ENCODE measurements at regions not wholly inside any gene's neighbourhood (a gene's known extent, or its start where the extent isn't known, plus 50 kb on each side); places are given as distances from the start of the nearest gene placed in this dataset.
"Not testable (repeated sequence)": the region's sequence is repeated elsewhere in the genome, so short reads cannot be mapped to it uniquely, and the experiment has no call there.

DNA sequence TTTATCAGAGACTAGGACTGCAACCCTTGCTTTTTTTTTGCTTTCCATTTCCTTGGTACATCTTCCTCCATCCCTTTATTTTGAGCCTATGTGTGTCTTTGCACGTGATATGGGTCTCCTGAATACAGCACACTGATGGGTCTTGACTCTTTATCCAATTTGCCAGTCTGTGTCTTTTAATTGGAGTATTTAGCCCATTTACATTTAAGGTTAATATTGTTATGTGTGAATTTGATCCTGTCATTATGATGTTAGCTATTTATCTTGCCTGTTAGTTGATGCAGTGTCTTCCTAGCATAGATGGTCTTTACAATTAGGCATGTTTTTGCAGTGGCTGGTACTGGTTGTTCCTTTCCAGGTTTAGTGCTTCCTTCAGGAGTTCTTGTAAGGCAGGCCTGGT, 185.4 kb downstream of the VSIG4 start:
- H3K18ac ChIP-seq (ENCODE audit: extremely low read depth, low read length); H3K27me3 ChIP-seq (replicated peaks in 1 of 4; ENCODE audit: control insufficient read depth in 3 of 4, extremely low read depth in 1 of 4, insufficient read depth in 3 of 4, low read length in 3 of 4); FAIRE-seq; H4K91ac ChIP-seq (replicated peaks; ENCODE audit: insufficient read length, low read length); H3K79me1 ChIP-seq (ENCODE audit: low read depth, low read length); H3K56ac ChIP-seq (replicated peaks; ENCODE audit: insufficient read length, low read depth, low read length); H3K14ac ChIP-seq (ENCODE audit: insufficient read length); H2BK20ac ChIP-seq (ENCODE audit: low read length); POLR2A ChIA-PET (ENCODE audit: partially characterized antibody); H2AFZ ChIP-seq (ENCODE audit: low read length); H3K23me2 ChIP-seq (ENCODE audit: low read depth, low read length); H3K4me2 ChIP-seq (ENCODE audit: insufficient read depth in 1 of 2, low read depth in 2 of 2, low read length in 2 of 2); H2BK12ac ChIP-seq (ENCODE audit: low read depth, low read length); H3K36me3 ChIP-seq (ENCODE audit: control insufficient read depth in 2 of 4, insufficient read depth in 4 of 4, low read length in 3 of 4); H3K4me1 ChIP-seq (replicated peaks in 1 of 4; ENCODE audit: control insufficient read depth in 3 of 4, insufficient read depth in 4 of 4, low read length in 3 of 4); H3K4me3 ChIP-seq (ENCODE audit: extremely low read depth in 1 of 4, insufficient read depth in 2 of 4, low read depth in 3 of 4, low read length in 4 of 4); DNase-seq (ENCODE audit: low read depth in 1 of 2, low spot score in 2 of 2); H2BK15ac ChIP-seq (ENCODE audit: low read length); H3K23ac ChIP-seq (ENCODE audit: insufficient read length); H2BK5ac ChIP-seq (ENCODE audit: low read depth, low read length); H3K9ac ChIP-seq (replicated peaks in 1 of 4; ENCODE audit: extremely low read depth in 1 of 4, low read depth in 3 of 4, low read length in 3 of 4); H3K27ac ChIP-seq (ENCODE audit: low read depth, low read length); H2AK5ac ChIP-seq (ENCODE audit: low read depth, low read length); CTCF ChIA-PET (ENCODE audit: partially characterized antibody); H3K4ac ChIP-seq (replicated peaks; ENCODE audit: insufficient read length, low read depth, low read length); H4K8ac ChIP-seq (ENCODE audit: extremely low read depth, insufficient read depth, low read length); H4K20me1 ChIP-seq (replicated peaks in 1 of 2; ENCODE audit: control insufficient read depth in 1 of 2, insufficient read depth in 2 of 2, low read length in 2 of 2); H2BK120ac ChIP-seq (replicated peaks; ENCODE audit: low read depth, low read length); H3K79me2 ChIP-seq (ENCODE audit: control insufficient read depth in 1 of 2, insufficient read depth in 2 of 2, low read length in 2 of 2); H4K5ac ChIP-seq (ENCODE audit: insufficient read length, low read depth, low read length): not testable (repeated sequence)
- WGBS, 2 experiments (ENCODE audit: extremely low coverage in 1 of 2, insufficient coverage in 1 of 2, insufficient read length in 1 of 2, insufficient replicate concordance in 2 of 2, low coverage in 1 of 2, low lambda C conversion rate in 2 of 2, missing lambda C conversion rate in 1 of 2) = 78% methylated on average over 1 of the region's 1 CpG; no CpG with 5 or more reads in 1 of the 2 experiments
- H3K9me3 ChIP-seq (ENCODE audit: insufficient read depth in 2 of 2, low read depth in 1 of 2, low read length in 1 of 2) = peaks cover under 1 to 26% of the 10 kb centered on the region in 2 experiments; a peak in 2 of 4 replicates

GRCh38 chrX:65851306-65851705, 183.9 kb downstream of the MSN start:
- H3K79me2 ChIP-seq (ENCODE audit: control insufficient read depth in 1 of 2, insufficient read depth in 2 of 2, low read length in 2 of 2); H4K91ac ChIP-seq (replicated peaks; ENCODE audit: insufficient read length, low read length); H3K4me1 ChIP-seq (replicated peaks in 1 of 4; ENCODE audit: control insufficient read depth in 3 of 4, insufficient read depth in 4 of 4, low read length in 3 of 4); CTCF ChIA-PET (ENCODE audit: partially characterized antibody); H4K5ac ChIP-seq (ENCODE audit: insufficient read length, low read depth, low read length); H3K18ac ChIP-seq (ENCODE audit: extremely low read depth, low read length); H4K8ac ChIP-seq (ENCODE audit: extremely low read depth, insufficient read depth, low read length); H2BK20ac ChIP-seq (ENCODE audit: low read length); H3K4me2 ChIP-seq (ENCODE audit: insufficient read depth in 1 of 2, low read depth in 2 of 2, low read length in 2 of 2); H2AFZ ChIP-seq (ENCODE audit: low read length); H3K56ac ChIP-seq (replicated peaks; ENCODE audit: insufficient read length, low read depth, low read length); H2AK5ac ChIP-seq (ENCODE audit: low read depth, low read length); H3K4ac ChIP-seq (replicated peaks; ENCODE audit: insufficient read length, low read depth, low read length); H3K36me3 ChIP-seq (ENCODE audit: control insufficient read depth in 2 of 4, insufficient read depth in 4 of 4, low read length in 3 of 4); H3K4me3 ChIP-seq (ENCODE audit: extremely low read depth in 1 of 4, insufficient read depth in 2 of 4, low read depth in 3 of 4, low read length in 4 of 4); H2BK5ac ChIP-seq (ENCODE audit: low read depth, low read length); H3K23me2 ChIP-seq (ENCODE audit: low read depth, low read length); H2BK120ac ChIP-seq (replicated peaks; ENCODE audit: low read depth, low read length); H2BK15ac ChIP-seq (ENCODE audit: low read length); H3K27ac ChIP-seq (ENCODE audit: low read depth, low read length); H3K14ac ChIP-seq (ENCODE audit: insufficient read length); DNase-seq (ENCODE audit: low read depth in 1 of 2, low spot score in 2 of 2); FAIRE-seq; POLR2A ChIA-PET (ENCODE audit: partially characterized antibody); H3K23ac ChIP-seq (ENCODE audit: insufficient read length); H3K79me1 ChIP-seq (ENCODE audit: low read depth, low read length); H2BK12ac ChIP-seq (ENCODE audit: low read depth, low read length); H3K9ac ChIP-seq (replicated peaks in 1 of 4; ENCODE audit: extremely low read depth in 1 of 4, low read depth in 3 of 4, low read length in 3 of 4); H4K20me1 ChIP-seq (replicated peaks in 1 of 2; ENCODE audit: control insufficient read depth in 1 of 2, insufficient read depth in 2 of 2, low read length in 2 of 2); H3K27me3 ChIP-seq (replicated peaks in 1 of 4; ENCODE audit: control insufficient read depth in 3 of 4, extremely low read depth in 1 of 4, insufficient read depth in 3 of 4, low read length in 3 of 4): not testable (repeated sequence)
- peaks cover 0 to 24% of the 10 kb centered on the region in 2 experiments; a peak in 2 of 4 replicates for H3K9me3 ChIP-seq (ENCODE audit: insufficient read depth in 2 of 2, low read depth in 1 of 2, low read length in 1 of 2)
- WGBS, 2 experiments (ENCODE audit: extremely low coverage in 1 of 2, insufficient coverage in 1 of 2, insufficient read length in 1 of 2, insufficient replicate concordance in 2 of 2, low coverage in 1 of 2, low lambda C conversion rate in 2 of 2, missing lambda C conversion rate in 1 of 2) = 71% methylated on average over 1 of the region's 1 CpG; no CpG with 5 or more reads in 1 of the 2 experiments

Measured in H1 (cell line).